ENCODE measurements at regions not wholly inside any gene's neighbourhood (a gene's known extent, or its start where the extent isn't known, plus 50 kb on each side); places are given as distances from the start of the nearest gene placed in this dataset.

DNA sequence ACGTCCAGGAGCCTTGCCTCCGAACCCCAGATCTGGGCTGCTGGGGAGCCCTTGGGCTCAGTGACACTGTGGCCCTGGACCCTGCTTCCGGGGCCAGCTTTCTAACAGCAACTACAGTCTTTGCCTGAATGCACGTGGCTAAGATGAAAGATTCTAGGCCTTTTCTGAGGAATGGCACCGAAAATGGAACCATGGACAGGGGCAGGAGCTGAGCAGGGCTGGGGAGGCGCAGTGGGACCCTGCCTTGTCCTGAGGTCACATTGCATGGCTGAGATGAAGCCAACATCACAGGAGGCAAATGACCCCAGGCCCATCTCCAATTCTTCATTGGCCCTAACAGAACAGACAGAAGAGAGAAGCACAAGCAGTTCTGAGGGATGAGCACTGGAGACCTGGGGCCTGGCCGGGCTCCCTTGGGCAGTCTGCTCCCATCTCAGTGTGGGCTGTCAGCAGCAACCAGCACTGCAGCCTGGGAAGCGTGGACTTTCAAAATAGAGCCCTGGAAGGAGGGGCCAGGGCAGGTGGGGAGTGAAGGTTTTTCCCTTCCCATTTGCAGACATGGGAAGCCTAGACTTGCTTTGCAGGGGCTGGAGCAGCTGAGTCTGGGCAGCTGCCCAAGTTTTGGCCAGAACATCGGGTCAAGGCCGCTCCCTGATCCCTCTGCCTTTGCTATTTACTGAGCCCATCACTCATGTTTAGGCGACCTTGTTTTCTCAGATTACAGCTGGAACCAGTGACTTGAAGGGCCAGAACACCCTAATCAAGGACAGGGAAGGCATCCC, 114.4 kb upstream of the TCERG1L start:
- no peak for DNase-seq

DNA sequence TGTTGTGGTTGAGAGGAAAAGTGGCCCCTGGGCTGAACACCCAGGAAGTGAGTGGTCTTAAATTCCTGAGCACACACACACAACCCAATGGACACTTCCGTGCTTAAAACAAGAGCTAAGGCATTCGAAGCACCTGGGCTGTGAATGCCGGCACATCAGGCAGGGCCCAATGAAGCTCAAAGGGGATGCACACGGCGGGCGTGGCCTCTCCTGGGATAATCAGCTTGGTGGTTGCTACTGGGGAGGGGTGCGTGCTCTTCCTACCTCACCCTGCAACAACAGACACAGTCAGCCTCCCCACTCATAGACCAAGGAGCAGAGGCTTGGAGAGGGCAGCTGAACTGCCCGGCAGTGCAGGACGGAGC, 115.0 kb upstream of the TCERG1L start:
- DNase-seq, result no peak

- DNase-seq, result no peak
These were observed 115.8 kb upstream of the TCERG1L start for GRCh38 chr10:131427281-131427680.

GRCh38 chr10:131427901-131428300, 116.4 kb upstream of the TCERG1L start:
- no peak for DNase-seq

GRCh38 chr10:131429141-131429540, 117.6 kb upstream of the TCERG1L start:
- no peak for DNase-seq

- no peak for DNase-seq
These were observed 118.4 kb upstream of the TCERG1L start for GRCh38 chr10:131429942-131430341.

DNA sequence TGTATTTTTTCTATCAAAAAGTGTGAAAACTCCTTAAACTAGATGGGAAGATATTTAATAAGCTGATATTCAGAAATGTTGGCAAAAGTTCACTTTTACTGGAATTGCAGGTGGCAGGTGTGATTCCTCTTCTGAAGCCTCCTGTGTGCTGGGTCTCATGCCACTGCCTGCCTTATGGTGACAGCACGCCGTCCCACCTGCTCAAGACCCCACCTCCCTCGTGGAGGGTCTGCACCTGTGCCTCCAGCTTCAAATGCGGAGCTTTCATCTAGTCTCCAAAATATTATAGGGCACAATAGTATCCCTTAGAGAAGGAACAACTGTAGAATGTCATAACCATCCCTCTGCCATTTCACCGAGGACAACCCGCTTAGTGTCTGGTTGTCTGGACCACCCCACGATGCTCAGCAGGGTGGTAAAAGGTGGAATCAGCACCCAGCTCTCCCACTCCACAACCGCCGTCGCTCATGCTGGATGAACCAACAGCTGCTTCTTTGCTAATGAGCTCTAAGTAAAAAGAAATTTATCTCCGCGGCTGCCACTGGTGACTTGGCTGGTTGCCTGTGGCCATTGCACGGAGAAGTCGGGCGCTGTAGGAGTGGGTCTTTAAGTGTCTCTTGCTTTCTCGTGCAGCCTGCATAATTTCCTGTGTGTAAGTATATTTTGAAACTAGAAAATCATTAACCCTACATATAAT, 119.3 kb upstream of the TCERG1L start:
- no peak for DNase-seq

DNA sequence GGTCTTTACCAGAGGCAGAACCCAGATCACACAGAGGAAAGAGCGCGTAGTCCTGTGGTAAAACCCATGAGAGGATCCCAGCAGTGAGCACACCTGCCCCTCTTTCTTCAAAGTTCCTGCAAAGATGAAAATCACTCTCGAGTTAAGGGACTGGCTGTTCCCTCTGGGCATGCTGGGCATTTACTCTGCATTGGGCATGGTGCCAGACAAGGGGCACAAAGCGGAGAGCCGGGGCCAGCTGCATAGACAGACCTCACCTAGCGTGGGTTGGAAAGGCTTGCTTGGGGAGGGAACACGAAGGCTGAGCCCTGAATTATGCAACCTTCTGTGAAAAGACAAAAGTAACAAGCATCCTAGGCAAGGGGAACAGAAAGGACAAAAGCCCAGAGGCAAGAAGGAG, 120.0 kb upstream of the TCERG1L start:
- DNase-seq, result no peak

DNA sequence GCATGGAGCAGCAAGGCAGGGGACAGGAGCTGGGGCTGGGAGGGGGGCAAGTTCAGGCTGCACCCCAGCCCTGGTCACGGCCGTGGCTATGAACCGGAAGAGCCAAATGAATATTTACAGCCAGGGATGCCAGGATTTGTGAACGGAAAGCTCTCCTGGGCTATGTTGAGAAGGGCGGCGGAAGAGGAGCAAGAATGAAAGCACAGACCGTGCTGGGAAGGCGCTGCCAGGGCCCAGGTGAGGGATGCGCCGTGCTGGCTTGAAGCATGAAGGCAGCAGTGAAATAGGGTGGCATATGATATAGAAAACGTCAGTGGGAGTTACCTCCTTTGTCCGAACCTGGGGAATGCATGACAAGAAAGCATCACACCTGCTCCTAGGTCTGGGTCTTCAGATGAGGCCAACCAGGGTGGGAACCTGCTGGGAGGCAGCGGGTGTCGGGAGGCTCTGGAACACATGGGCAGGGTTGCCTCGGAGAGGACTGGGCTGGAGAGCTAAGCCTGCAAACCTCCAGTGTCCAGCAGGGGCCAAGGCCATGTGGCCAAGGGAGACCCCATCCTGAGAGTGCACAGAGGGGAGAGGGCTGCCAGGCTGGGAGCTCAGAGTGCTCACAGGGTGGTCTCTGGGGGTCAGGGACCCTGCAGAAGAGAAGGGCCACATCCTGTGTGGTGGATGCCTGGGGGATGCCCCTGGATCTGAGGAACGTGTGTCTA, 120.6 kb upstream of the TCERG1L start:
- no peak for DNase-seq

DNA sequence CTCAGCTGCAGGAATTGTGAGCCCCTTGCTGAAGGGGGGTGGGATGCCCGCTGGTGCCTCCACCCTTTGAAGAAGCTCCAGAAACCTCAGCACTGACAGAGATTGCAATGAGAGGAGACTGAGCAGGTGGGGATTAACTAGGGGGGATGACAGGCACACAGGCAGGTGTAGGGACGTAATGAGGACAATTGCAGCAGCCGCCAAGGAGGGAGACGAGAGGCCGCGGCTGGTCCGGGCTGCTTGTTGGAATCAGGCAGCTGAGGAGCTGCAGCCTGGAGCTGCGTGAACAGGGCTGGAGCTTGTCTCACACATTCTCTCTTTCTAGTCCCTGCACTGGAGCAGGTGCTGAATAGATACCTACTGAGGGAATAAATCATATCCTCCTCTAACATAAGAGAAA, 122.0 kb upstream of the TCERG1L start:
- DNase-seq, result no peak

DNA sequence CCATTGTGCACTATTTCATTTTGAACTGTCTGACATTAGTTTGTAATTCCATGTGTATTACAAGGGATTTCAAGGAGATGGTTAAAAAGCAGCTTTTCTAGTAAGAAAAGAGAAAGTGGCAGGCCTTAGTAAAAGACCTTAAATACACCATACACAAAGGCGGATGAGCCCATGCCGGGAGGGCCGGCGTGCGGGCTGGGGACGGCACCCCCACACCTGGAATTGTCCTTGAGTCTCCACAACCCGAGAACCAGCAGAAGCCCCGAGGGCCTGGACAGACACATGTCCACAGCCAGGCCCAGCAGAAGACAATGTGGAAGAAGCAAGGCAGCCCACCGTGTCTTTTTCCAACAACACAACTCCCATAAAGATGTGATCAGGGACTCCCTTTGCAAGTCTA, 123.7 kb upstream of the TCERG1L start:
- DNase-seq, result no peak

DNA sequence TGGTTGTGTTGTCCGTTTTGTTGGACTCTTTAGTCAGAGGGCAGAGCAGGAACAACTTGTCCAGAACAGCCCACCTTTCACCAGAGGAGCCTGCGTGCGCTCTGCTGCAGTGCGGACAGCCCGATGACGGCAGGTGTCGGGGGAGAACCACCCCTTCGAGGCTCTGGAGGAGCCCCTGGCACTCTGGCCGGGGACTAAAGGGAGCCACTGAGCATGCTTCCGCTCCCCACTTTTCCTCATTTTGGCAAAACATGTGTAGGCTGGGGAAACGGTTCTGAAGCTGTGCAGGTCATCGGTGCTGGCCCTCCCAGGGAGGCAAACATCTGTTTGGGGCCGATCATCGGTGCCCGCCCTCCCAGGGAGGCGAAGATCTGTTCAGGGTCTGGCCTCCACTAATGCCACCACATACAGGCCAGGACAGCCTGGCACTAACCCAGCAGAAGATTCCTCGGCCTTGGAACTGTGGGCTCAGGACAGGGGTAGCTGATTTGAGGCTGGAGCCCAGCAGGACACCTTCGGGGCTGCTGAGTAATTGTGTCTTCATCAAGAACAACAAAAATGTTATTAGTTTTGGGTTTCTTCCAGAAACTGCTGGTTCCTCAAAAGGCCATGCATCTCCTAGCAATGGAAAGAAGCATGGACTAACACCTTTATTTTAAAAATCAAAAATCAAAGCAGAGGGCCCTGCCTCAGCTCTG, 124.4 kb upstream of the TCERG1L start:
- no peak for DNase-seq

DNA sequence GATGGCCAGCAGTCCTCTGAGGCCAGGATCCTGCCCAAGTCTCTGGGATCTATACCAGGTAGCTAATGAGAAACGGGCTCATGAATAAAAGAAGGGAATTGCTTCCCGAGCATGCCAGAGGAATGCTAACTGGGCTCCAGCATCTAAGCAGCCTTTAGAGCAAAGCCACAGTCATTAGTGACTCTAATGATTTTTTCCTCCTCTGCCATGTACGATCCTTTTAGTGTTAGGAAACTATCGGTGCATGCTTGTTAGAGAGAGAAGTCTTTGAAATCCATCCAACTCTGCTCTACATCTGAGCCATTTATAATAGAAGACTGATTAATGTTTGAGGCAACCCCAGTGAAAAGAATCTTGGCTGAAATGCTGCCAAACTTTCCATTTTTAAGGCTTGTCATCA, 124.9 kb upstream of the TCERG1L start:
- DNase-seq, result no peak

DNA sequence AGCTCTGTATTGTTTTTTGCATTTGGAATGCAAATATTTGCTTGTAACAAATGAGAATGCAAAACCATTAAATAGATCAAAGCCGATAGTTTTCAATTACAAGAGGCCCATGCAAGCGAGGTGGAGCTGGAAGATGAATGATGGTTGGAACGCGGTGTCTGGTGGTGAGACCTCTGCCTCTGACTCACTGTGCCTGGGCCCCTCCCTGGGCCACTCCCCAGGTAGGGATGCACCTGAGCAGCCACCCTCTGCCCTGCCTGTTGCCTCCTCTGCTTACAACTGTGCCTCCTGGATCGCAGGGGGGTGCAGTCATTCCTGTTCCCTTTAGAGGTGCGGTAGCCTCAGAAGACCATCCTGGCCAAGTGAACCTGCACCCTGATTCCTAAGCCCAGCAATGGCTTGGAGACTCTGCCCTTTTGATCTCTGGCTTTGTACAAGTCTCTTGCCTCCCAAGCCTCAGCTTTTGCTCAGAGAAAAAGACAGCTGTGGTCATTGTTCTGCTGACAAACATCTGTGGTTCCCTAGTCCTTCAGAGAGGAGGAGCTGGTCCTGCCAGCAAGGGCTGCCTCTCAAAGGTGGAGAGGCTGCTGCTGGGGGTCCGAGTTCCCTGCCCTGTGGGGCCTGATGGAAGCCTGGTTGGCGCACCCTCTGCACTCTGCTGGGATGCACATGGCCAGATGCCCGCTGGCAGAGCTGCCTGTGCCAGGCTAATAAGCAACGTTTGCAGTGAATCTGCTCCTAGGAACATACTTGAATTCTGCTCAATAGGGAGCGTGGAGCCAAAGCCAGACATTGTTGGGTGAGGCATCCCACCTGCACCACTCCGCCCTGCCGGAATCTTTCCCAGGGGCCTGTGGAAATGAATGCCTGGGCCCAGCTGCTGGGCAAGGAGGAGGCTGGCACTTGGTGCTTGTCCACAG, 126.3 kb upstream of the TCERG1L start:
- DNase-seq, result no peak

DNA sequence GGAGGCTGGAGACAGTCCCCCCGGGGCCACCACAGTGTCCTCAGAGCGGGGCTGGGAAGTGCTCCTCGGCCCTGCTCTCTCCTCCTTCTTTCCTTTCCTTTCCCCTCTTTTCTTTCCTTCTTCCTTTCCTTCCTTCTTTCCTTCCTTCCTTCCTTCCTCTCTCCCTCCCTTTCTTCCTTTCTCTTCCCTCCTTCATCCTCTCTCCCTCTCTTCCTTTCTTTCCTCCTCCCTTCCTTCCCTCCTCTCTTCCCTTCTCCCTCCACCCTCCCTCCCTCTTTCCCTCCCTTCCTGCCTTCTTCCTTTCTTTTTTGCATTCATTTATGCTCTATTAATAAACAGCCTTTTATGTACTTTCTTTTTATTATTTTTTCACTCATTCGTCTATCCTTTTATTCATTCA, 127.1 kb upstream of the TCERG1L start:
- no peak for DNase-seq

GRCh38 chr10:131439705-131440104, 128.2 kb upstream of the TCERG1L start:
- no peak for DNase-seq

GRCh38 chr10:131440405-131441360, 129.2 kb upstream of the TCERG1L start:
- no peak for DNase-seq

GRCh38 chr10:131442271-131442670, 130.8 kb upstream of the TCERG1L start:
- DNase-seq, result no peak

DNA sequence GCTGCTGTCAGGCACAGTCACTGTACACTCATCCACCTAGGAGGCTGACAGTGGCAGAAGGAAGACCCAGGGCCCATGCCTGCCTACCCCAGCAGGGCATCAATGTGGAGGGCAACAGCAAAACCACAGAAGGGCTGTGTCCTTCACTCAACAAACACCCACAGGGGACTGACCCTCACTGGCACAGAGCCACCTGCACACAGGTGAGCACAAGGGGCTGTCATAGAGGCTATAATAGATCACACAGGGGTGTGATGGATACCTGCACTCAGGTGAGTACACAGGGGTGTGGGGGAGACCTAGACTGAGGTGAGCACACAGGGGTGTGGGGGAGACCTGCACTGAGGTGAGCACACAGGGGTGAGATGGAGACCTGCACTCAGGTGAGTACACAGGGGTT, 132.8 kb upstream of the TCERG1L start:
- DNase-seq, result no peak

GRCh38 chr10:131444862-131445461, 133.4 kb upstream of the TCERG1L start:
- no peak for DNase-seq

DNA sequence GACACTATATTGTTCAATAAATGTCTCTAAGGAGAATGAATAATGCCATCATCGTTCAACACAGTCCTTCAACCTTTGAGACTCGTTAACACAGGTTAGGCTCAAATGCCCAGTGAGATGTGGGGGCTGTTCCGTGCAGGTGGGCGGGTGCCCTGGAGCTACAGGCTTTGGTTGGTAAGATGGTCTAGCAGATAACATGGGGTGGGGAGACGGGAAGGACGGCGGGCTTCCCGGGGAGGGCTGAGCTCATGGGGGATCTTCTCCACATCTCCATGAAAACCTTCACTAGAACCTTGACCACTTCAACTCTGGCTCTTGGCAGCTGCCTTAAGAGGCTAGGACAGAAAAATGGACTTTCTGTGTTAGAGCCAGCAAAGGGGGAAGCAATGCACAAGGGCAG, 134.1 kb upstream of the TCERG1L start:
- no peak for DNase-seq

Data from NCI-H82 (cell line).